ENCODE measurements at regions not wholly inside any gene's neighbourhood (a gene's known extent, or its start where the extent isn't known, plus 50 kb on each side); places are given as distances from the start of the nearest gene placed in this dataset.

DNA sequence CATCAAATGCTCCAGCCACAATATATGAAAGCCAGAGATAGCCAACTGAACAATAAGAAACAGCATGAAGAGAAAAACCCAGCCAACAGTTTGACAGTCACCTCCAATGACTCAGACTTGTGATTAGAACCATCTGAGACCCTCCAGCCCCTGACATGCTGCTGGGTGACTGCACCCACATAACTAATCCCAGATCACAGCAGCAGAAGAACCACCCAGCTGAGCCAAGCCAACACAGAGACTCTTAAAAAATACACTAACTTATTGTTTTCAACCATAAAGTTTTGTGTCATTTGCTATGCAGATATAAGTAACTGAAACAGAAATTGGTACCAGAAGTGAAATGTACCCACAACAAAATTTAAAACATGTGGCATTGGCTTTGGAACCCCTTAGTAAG, 314.3 kb upstream of the DYNLRB2 start:
- TF ChIP-seq, protein P1, sequence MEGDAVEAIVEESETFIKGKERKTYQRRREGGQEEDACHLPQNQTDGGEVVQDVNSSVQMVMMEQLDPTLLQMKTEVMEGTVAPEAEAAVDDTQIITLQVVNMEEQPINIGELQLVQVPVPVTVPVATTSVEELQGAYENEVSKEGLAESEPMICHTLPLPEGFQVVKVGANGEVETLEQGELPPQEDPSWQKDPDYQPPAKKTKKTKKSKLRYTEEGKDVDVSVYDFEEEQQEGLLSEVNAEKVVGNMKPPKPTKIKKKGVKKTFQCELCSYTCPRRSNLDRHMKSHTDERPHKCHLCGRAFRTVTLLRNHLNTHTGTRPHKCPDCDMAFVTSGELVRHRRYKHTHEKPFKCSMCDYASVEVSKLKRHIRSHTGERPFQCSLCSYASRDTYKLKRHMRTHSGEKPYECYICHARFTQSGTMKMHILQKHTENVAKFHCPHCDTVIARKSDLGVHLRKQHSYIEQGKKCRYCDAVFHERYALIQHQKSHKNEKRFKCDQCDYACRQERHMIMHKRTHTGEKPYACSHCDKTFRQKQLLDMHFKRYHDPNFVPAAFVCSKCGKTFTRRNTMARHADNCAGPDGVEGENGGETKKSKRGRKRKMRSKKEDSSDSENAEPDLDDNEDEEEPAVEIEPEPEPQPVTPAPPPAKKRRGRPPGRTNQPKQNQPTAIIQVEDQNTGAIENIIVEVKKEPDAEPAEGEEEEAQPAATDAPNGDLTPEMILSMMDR (IDR thresholded peaks at IDR 0.05), result no peak
- TF ChIP-seq POLR2A (IDR thresholded peaks at IDR 0.05), result no peak
